Amygdala (tissue), 56 donors: ENCODE measurements at regions not wholly inside any gene's neighbourhood (a gene's known extent, or its start where the extent isn't known, plus 50 kb on each side); places are given as distances from the start of the nearest gene placed in this dataset.
"Not testable (repeated sequence)": the region's sequence is repeated elsewhere in the genome, so short reads cannot be mapped to it uniquely, and the experiment has no call there.

Experiments
- DNase-seq, 56 donors: peaks; one replicate each; lab custom pipeline; 2025; lab: John Stamatoyannopoulos, UW

GRCh38 chr5:177863822-177864446 lies 81.2 kb upstream of the FAM153A start:
- not testable (repeated sequence) for DNase-seq

- DNase-seq: not testable (repeated sequence)
Measured at GRCh38 chr5:177857642-177858200, 75.0 kb upstream of the FAM153A start.

GRCh38 chr5:177856474-177856873 lies 73.8 kb upstream of the FAM153A start:
- DNase-seq: not testable (repeated sequence)

- not testable (repeated sequence) for DNase-seq
Measured at GRCh38 chr5:177847914-177848313, 65.2 kb upstream of the FAM153A start.

DNA sequence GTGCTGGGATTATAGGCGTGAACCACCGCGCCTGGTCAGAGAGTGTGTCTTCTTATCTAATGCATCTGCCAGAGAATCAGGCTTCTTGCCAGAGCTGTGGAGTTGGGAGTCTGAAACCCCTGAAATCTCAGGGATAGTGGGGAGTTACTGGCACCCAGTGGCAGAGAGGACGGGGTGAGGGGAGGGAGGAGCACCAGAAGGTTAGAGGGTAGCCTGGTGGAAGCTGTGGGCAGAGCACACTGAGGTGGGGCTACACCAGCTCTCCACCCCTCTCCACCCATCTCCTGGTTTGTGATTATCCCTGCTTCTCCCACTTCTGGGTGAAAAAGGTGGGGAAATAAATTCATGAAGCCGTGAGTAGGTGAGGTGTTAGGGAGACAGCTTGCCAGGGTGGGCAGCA lies 63.9 kb upstream of the FAM153A start:
- peak in 1 of 56 donors; percentile 2 for DNase-seq

DNA sequence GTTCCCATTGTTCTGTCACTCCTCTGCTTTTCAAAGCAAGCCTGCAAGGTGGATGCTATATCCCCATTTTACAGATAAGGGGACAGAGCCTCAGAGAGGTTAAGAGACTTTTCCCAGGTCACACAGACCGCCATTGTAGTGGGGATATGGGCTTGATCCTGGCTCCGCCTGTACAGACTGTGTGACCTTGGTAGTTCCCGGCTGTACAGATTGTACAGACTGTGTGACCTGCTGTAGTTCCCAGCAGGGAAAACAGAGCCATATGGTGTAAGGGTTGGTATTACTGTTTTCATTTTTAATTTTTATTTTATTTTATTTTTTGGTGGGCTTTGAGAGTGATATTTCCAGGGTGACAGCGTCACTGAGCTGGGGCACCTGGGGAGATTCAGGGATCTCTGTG lies 63.2 kb upstream of the FAM153A start:
- not testable (repeated sequence) for DNase-seq

- DNase-seq: not testable (repeated sequence)
Measured at GRCh38 chr5:177836191-177836590, 53.5 kb upstream of the FAM153A start.
